ENCODE measurements at regions not wholly inside any gene's neighbourhood (a gene's known extent, or its start where the extent isn't known, plus 50 kb on each side); places are given as distances from the start of the nearest gene placed in this dataset.

- H3K27me3 ChIP-seq (ENCODE audit: control insufficient read depth, insufficient read depth, low read length) = no peaks in the 10 kb centered on the region
- H3K4me3 ChIP-seq (ENCODE audit: low read length) = no peak overlapping the region
- H3K36me3 ChIP-seq (ENCODE audit: control insufficient read depth, insufficient read depth, low read length) = peaks cover 2% of the 10 kb centered on the region
- H3K9ac ChIP-seq (ENCODE audit: low read length) = no peak overlapping the region
- peaks cover 19% of the 10 kb centered on the region for H3K4me1 ChIP-seq (ENCODE audit: control insufficient read depth, insufficient read depth, low read length)
- no peak overlapping the region for H3K27ac ChIP-seq (ENCODE audit: low read depth, low read length)
Measured at GRCh38 chr22:25487508-25487907, 77.0 kb upstream of the GRK3 start.

DNA sequence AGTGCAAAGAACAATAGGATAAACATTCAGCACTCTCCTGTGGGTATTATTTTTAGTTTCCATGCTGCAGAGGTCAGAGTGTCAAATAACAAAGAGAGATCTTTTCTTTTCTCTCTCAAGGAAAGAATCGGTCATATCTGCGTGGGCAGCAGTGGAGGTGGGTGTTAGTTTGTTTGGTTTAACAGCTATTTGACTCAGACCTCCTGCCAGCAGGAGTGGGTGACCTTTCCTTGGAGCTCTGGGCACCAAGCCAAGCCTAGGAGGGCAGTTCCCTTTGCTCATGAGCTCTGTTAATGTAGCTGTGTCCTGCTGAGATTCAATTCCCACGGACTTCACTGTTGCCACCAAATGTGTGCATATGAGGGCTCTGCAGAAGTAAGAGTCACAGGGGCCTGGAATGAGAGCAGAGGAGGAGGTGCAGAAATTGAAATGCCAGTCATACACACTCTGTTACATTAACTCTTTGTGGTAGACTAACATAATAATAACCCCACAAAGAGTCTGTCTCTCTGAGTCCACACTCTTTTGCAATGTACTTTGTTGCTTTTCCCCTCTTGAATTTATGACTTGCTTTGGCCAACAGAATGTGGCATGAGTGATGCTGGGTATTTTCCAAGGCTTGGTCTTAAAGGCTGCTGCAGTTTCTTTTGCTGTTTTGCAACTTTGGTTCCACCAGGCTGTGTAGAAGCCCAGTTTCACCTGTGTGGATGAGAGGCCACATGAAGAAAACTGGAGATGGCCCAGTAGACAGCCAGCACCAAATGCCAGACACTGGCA is 76.0 kb upstream of the GRK3 start:
- Histone ChIP-seq H3K36me3 (ENCODE audit: control insufficient read depth, insufficient read depth, low read length) (peaks cover 2% of the 10 kb centered on the region), H3K27me3 (ENCODE audit: control insufficient read depth, insufficient read depth, low read length) (no peaks in the 10 kb centered on the region), H3K27ac (ENCODE audit: low read depth, low read length) (peak overlapping the region; percentile 40), H3K9ac (ENCODE audit: low read length) (no peak overlapping the region), H3K4me1 (ENCODE audit: control insufficient read depth, insufficient read depth, low read length) (peaks cover 12% of the 10 kb centered on the region), H3K4me3 (ENCODE audit: low read length) (no peak overlapping the region)

- no peak overlapping the region for H3K9ac ChIP-seq (ENCODE audit: low read length)
- no peaks in the 10 kb centered on the region for H3K27me3 ChIP-seq (ENCODE audit: control insufficient read depth, insufficient read depth, low read length)
- peaks cover 7% of the 10 kb centered on the region for H3K4me1 ChIP-seq (ENCODE audit: control insufficient read depth, insufficient read depth, low read length)
- no peak overlapping the region for H3K4me3 ChIP-seq (ENCODE audit: low read length)
- no peak overlapping the region for H3K27ac ChIP-seq (ENCODE audit: low read depth, low read length)
- peaks cover 2% of the 10 kb centered on the region for H3K36me3 ChIP-seq (ENCODE audit: control insufficient read depth, insufficient read depth, low read length)
Measured at GRCh38 chr22:25489947-25490346, 74.5 kb upstream of the GRK3 start.

DNA sequence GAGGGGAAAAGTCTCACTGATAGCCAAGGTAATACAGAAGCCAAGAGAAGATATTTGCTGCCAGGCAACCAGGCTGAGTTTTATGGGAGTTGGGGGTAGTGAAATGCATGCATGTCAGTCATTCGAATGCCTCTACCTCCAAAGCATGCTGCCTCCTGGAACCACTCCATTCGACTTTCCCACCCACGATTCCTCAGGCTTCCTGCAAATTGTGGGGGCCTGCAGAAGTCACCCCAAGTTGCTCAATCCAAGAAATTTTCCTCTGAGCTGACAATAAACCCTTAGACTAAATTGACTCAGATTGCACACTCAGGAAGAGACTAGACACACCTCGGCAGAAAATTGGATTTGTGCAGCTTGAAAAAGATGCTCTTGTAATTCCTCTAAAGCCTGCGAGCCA is 73.6 kb upstream of the GRK3 start:
- Histone ChIP-seq H3K4me1 (ENCODE audit: control insufficient read depth, insufficient read depth, low read length) (peaks cover 7% of the 10 kb centered on the region), H3K4me3 (ENCODE audit: low read length) (no peak overlapping the region), H3K9ac (ENCODE audit: low read length) (no peak overlapping the region), H3K27ac (ENCODE audit: low read depth, low read length) (no peak overlapping the region), H3K27me3 (ENCODE audit: control insufficient read depth, insufficient read depth, low read length) (no peaks in the 10 kb centered on the region), H3K36me3 (ENCODE audit: control insufficient read depth, insufficient read depth, low read length) (peaks cover 2% of the 10 kb centered on the region)

GRCh38 chr22:25492162-25492561 is 72.3 kb upstream of the GRK3 start:
- Histone ChIP-seq H3K27me3 (ENCODE audit: control insufficient read depth, insufficient read depth, low read length) (no peaks in the 10 kb centered on the region), H3K4me1 (ENCODE audit: control insufficient read depth, insufficient read depth, low read length) (peaks cover 7% of the 10 kb centered on the region), H3K27ac (ENCODE audit: low read depth, low read length) (no peak overlapping the region), H3K36me3 (ENCODE audit: control insufficient read depth, insufficient read depth, low read length) (peaks cover 2% of the 10 kb centered on the region), H3K4me3 (ENCODE audit: low read length) (no peak overlapping the region), H3K9ac (ENCODE audit: low read length) (no peak overlapping the region)

DNA sequence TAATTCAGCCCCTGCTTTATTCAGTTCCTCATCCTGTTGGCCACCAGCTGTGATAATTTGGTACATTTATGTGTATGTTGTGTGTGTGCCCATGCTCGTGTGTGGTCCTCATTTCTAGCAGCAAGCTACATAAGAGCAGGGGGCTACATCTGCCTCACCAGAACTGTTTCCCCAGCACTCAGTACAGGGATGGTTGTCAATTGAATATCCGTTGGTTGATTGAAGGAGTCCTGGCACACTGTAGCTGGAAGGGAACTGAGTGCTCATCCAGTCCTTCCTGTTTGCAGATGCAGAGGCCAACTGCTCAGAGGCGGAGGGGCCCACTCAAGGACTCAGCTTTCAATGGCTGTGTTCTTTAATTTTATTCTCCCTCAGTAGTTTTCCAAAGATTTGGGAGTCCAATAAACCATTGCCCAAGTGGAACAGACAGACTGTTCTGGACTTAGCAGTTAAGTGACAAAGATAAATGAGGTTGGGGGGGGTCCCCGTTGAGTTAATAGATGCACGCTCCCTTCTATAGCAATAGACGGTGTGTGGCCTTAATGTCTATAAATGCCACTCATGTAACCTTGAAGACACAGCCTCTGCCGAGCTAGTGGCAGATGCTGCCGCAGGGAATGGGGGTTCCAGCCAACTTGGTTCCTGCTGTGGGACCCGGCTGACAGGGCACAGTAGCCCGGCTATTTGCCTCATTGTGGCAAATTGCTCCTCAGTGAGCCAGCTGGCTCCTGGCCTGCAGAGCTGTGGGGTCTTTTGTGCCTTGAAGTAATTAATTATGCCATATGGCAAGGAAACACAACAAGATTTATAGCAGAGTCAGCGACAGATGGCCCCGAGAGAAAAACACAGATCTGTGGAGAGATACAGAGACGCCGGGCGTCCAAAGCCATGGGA is 71.4 kb upstream of the GRK3 start:
- Histone ChIP-seq H3K27me3 (ENCODE audit: control insufficient read depth, insufficient read depth, low read length) (no peaks in the 10 kb centered on the region), H3K36me3 (ENCODE audit: control insufficient read depth, insufficient read depth, low read length) (peaks cover 2% of the 10 kb centered on the region), H3K4me1 (ENCODE audit: control insufficient read depth, insufficient read depth, low read length) (peaks cover 6% of the 10 kb centered on the region), H3K4me3 (ENCODE audit: low read length) (no peak overlapping the region), H3K9ac (ENCODE audit: low read length) (no peak overlapping the region), H3K27ac (ENCODE audit: low read depth, low read length) (no peak overlapping the region)

GRCh38 chr22:25493794-25494193 is 70.7 kb upstream of the GRK3 start:
- Histone ChIP-seq H3K36me3 (ENCODE audit: control insufficient read depth, insufficient read depth, low read length) (peaks cover 2% of the 10 kb centered on the region), H3K27ac (ENCODE audit: low read depth, low read length) (no peak overlapping the region), H3K27me3 (ENCODE audit: control insufficient read depth, insufficient read depth, low read length) (no peaks in the 10 kb centered on the region), H3K9ac (ENCODE audit: low read length) (no peak overlapping the region), H3K4me3 (ENCODE audit: low read length) (no peak overlapping the region), H3K4me1 (ENCODE audit: control insufficient read depth, insufficient read depth, low read length) (no peaks in the 10 kb centered on the region)

GRCh38 chr22:25494774-25495173 is 69.7 kb upstream of the GRK3 start:
- Histone ChIP-seq H3K27me3 (ENCODE audit: control insufficient read depth, insufficient read depth, low read length) (no peaks in the 10 kb centered on the region), H3K4me3 (ENCODE audit: low read length) (no peak overlapping the region), H3K27ac (ENCODE audit: low read depth, low read length) (no peak overlapping the region), H3K9ac (ENCODE audit: low read length) (no peak overlapping the region), H3K36me3 (ENCODE audit: control insufficient read depth, insufficient read depth, low read length) (peaks cover 1% of the 10 kb centered on the region), H3K4me1 (ENCODE audit: control insufficient read depth, insufficient read depth, low read length) (no peaks in the 10 kb centered on the region)

DNA sequence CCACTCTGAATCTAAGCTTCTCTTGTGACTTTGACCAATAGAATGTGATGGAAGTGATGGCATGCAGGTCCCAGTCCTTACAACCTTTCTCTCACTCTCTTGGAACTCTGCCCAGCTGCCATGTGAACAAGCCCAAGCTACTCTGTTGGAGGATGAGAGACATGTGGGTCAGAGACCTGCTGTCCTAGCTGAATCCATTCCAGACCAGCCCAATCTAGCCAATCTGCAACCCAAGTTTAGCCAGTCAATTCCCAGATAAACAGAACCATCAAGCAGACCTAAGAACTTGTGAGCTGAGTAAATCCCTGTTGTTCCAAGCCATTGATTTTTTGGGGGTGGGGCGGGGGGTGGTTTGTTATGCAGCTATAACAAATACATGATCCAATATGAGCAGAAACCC is 69.2 kb upstream of the GRK3 start:
- no peaks in the 10 kb centered on the region for H3K27me3 ChIP-seq (ENCODE audit: control insufficient read depth, insufficient read depth, low read length)
- no peak overlapping the region for H3K27ac ChIP-seq (ENCODE audit: low read depth, low read length)
- H3K9ac ChIP-seq (ENCODE audit: low read length) = no peak overlapping the region
- no peak overlapping the region for H3K4me3 ChIP-seq (ENCODE audit: low read length)
- H3K4me1 ChIP-seq (ENCODE audit: control insufficient read depth, insufficient read depth, low read length) = no peaks in the 10 kb centered on the region
- no peaks in the 10 kb centered on the region for H3K36me3 ChIP-seq (ENCODE audit: control insufficient read depth, insufficient read depth, low read length)

DNA sequence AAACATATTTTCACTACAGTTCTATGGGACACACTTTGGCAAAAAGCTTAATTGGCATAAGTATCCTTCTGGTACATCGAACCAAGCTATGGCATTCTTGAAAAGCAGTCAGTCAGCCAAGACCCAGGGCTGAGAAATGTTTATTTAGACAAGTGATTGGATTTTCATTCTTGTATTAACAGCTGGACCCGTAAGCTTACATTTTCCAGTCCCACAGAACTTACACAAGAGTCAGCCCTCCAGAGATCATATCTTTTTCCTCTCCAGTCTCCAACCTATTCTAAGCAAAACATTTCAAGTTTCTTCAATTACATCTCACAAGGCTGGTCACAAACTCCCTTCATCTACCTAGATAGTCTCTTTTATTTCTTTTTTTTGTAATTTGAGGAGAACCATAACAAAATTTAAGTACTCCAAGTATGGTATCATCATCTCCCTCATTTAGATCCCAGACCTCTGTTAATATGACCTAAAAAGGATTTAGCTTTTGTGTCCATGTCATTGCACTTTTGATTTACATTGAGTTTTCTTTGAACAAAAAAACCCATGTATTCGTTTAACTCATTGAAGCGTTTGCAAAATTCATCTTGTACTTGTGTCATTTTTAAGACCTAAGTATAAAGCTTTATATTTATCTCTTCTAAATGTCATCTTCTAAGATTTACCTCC is 67.9 kb upstream of the GRK3 start:
- Histone ChIP-seq H3K4me3 (ENCODE audit: low read length) (no peak overlapping the region), H3K4me1 (ENCODE audit: control insufficient read depth, insufficient read depth, low read length) (no peaks in the 10 kb centered on the region), H3K27ac (ENCODE audit: low read depth, low read length) (no peak overlapping the region), H3K27me3 (ENCODE audit: control insufficient read depth, insufficient read depth, low read length) (no peaks in the 10 kb centered on the region), H3K36me3 (ENCODE audit: control insufficient read depth, insufficient read depth, low read length) (no peaks in the 10 kb centered on the region), H3K9ac (ENCODE audit: low read length) (no peak overlapping the region)

DNA sequence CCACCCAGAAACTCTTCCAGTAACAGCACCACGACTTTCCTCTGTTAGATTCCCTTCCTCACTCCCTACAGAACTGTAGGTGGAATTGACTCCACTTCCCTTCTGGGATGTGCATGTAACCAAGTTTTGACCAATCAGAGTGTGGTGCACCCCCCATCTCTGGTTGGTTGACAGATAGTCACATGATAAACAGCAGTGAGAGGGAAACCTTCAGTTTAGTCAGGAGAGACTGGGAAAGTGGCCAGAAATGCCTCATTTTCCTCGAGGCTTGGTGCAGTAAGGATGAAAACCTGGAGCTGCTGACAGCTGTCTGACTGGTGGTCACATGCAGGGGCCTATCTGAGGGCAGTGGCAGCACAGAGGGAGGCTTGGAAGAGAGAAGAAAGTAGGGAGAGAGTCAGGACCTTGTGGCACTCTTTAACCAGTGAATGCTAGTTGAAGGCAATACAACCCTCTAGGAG is 67.3 kb upstream of the GRK3 start:
- Histone ChIP-seq H3K27ac (ENCODE audit: low read depth, low read length) (no peak overlapping the region), H3K27me3 (ENCODE audit: control insufficient read depth, insufficient read depth, low read length) (no peaks in the 10 kb centered on the region), H3K9ac (ENCODE audit: low read length) (no peak overlapping the region), H3K4me3 (ENCODE audit: low read length) (no peak overlapping the region), H3K4me1 (ENCODE audit: control insufficient read depth, insufficient read depth, low read length) (no peaks in the 10 kb centered on the region), H3K36me3 (ENCODE audit: control insufficient read depth, insufficient read depth, low read length) (no peaks in the 10 kb centered on the region)

GRCh38 chr22:25497716-25498115 is 66.8 kb upstream of the GRK3 start:
- Histone ChIP-seq H3K36me3 (ENCODE audit: control insufficient read depth, insufficient read depth, low read length) (no peaks in the 10 kb centered on the region), H3K9ac (ENCODE audit: low read length) (no peak overlapping the region), H3K4me1 (ENCODE audit: control insufficient read depth, insufficient read depth, low read length) (no peaks in the 10 kb centered on the region), H3K27me3 (ENCODE audit: control insufficient read depth, insufficient read depth, low read length) (no peaks in the 10 kb centered on the region), H3K4me3 (ENCODE audit: low read length) (no peak overlapping the region), H3K27ac (ENCODE audit: low read depth, low read length) (no peak overlapping the region)
